ENCODE measurements at regions not wholly inside any gene's neighbourhood (a gene's known extent, or its start where the extent isn't known, plus 50 kb on each side); places are given as distances from the start of the nearest gene placed in this dataset.

- POLR2A ChIA-PET, result interaction anchor here (0.6 kb wide), 1 partner anchor 278 kb away, joined by 3 read pairs; no protein-coding TSS in a partner anchor
- no peak for TF ChIP-seq ZSCAN16 (tag by site-specific recombination; IDR thresholded peaks at IDR 0.05)
- TF ChIP-seq PRDM4 (tag by site-specific recombination; IDR thresholded peaks at IDR 0.05), result no peak
- TF ChIP-seq ZNF433 (tag by site-specific recombination; IDR thresholded peaks at IDR 0.05; ENCODE audit: low read depth), result no peak
- TF ChIP-seq ZNF449 (tag by site-specific recombination; IDR thresholded peaks at IDR 0.05), result no peak
- TF ChIP-seq ZSCAN18 (tag by site-specific recombination; IDR thresholded peaks at IDR 0.05), result no peak
- no peak for TF ChIP-seq ZXDB (tag by site-specific recombination; IDR thresholded peaks at IDR 0.05)
- no peak for TF ChIP-seq ZNF391 (tag by site-specific recombination; IDR thresholded peaks at IDR 0.05; ENCODE audit: borderline replicate concordance, low read depth)
- TF ChIP-seq ZNF521 (tag by site-specific recombination; IDR thresholded peaks at IDR 0.05), result no peak
- no peaks in the 10 kb centered on the region for H3K9me3 ChIP-seq (ENCODE audit: control insufficient read depth, insufficient read depth, low read depth, low read length)
- CTCF ChIA-PET, result interaction anchor here (0.7 to 1.4 kb wide), 5 partner anchors 9 to 238 kb away, joined by 3 to 5 read pairs (median 4); no protein-coding TSS in a partner anchor
- no peak overlapping the region for H3K27ac ChIP-seq (ENCODE audit: extremely low read depth, low read depth, low read length)
- no peaks in the 10 kb centered on the region for H3K36me3 ChIP-seq (ENCODE audit: control insufficient read depth in 2 of 2, insufficient read depth in 1 of 2, low read length in 2 of 2)
- H3K4me3 ChIP-seq (ENCODE audit: low read depth, low read length), result no peak overlapping the region
- no peaks in the 10 kb centered on the region for H3K4me1 ChIP-seq (ENCODE audit: control insufficient read depth, insufficient read depth, low read length)
Observed at GRCh38 chr2:65681503-65681902, 249.1 kb upstream of the SPRED2 start.

GRCh38 chr2:65678779-65679391 is 246.5 kb upstream of the SPRED2 start:
- ChIA-PET POLR2A (no interaction called here), CTCF (interaction anchor here (0.8 kb wide), 1 partner anchor 33 kb away, joined by 3 read pairs; no protein-coding TSS in a partner anchor)
- Histone ChIP-seq H3K27ac (ENCODE audit: extremely low read depth, low read depth, low read length) (no peak overlapping the region), H3K4me3 (ENCODE audit: low read depth, low read length) (no peak overlapping the region), H3K4me1 (ENCODE audit: control insufficient read depth, insufficient read depth, low read length) (no peaks in the 10 kb centered on the region), H3K36me3 (ENCODE audit: control insufficient read depth in 2 of 2, insufficient read depth in 1 of 2, low read length in 2 of 2) (no peaks in the 10 kb centered on the region), H3K9me3 (ENCODE audit: control insufficient read depth, insufficient read depth, low read depth, low read length) (no peaks in the 10 kb centered on the region)
- TF ChIP-seq SCRT1 (tag by site-specific recombination; IDR thresholded peaks at IDR 0.05; ENCODE audit: borderline replicate concordance) (peak; percentile 66; the same call in 1 of the 2 replicates), ZNF16 (tag by site-specific recombination; IDR thresholded peaks at IDR 0.05; ENCODE audit: low read depth) (no peak), ZNF366 (tag by site-specific recombination; conservative IDR thresholded peaks at IDR 0.05) (no peak), SCRT2 (tag by site-specific recombination; IDR thresholded peaks at IDR 0.05) (peak; percentile 92)

- Histone ChIP-seq H3K4me1 (ENCODE audit: control insufficient read depth, insufficient read depth, low read length) (no peaks in the 10 kb centered on the region), H3K27ac (ENCODE audit: extremely low read depth, low read depth, low read length) (no peak overlapping the region), H3K9me3 (ENCODE audit: control insufficient read depth, insufficient read depth, low read depth, low read length) (no peaks in the 10 kb centered on the region), H3K36me3 (ENCODE audit: control insufficient read depth in 2 of 2, insufficient read depth in 1 of 2, low read length in 2 of 2) (no peaks in the 10 kb centered on the region), H3K4me3 (ENCODE audit: low read depth, low read length) (no peak overlapping the region)
- ChIA-PET POLR2A (no interaction called here), CTCF (no interaction called here)
- TF ChIP-seq ZBTB20 (tag by site-specific recombination; IDR thresholded peaks at IDR 0.05) (no peak), ZNF133 (tag by site-specific recombination; IDR thresholded peaks at IDR 0.05) (peak; percentile 91), SETDB1 (IDR thresholded peaks at IDR 0.05; ENCODE audit: insufficient read length, low read length) (peak; percentile 84)
Observed at GRCh38 chr2:65675350-65675749, 243.0 kb upstream of the SPRED2 start.
